ENCODE measurements at regions not wholly inside any gene's neighbourhood (a gene's known extent, or its start where the extent isn't known, plus 50 kb on each side); places are given as distances from the start of the nearest gene placed in this dataset.

GRCh38 chr2:219769090-219769910 is 141.9 kb downstream of the SLC4A3 start:
- no peak for DNase-seq (ENCODE audit: low read depth, low spot score)

- no peak for DNase-seq (ENCODE audit: low read depth, low spot score)
These were observed 144.7 kb downstream of the SLC4A3 start for GRCh38 chr2:219772103-219772635.

GRCh38 chr2:219772697-219773096 is 145.3 kb downstream of the SLC4A3 start:
- DNase-seq (ENCODE audit: low read depth, low spot score), result no peak

GRCh38 chr2:219775506-219775905 is 148.1 kb downstream of the SLC4A3 start:
- DNase-seq (ENCODE audit: low read depth, low spot score), result no peak

- DNase-seq (ENCODE audit: low read depth, low spot score), result no peak
These were observed 150.0 kb downstream of the SLC4A3 start for GRCh38 chr2:219777388-219777787.

- DNase-seq (ENCODE audit: low read depth, low spot score), result no peak
These were observed 150.8 kb downstream of the SLC4A3 start for GRCh38 chr2:219778189-219778588.

GRCh38 chr2:219782737-219783348 is 155.4 kb downstream of the SLC4A3 start:
- DNase-seq (ENCODE audit: low read depth, low spot score), result no peak

- no peak for DNase-seq (ENCODE audit: low read depth, low spot score)
These were observed 156.0 kb downstream of the SLC4A3 start for GRCh38 chr2:219783359-219783975.

- no peak for DNase-seq (ENCODE audit: low read depth, low spot score)
These were observed 156.7 kb downstream of the SLC4A3 start for GRCh38 chr2:219784178-219784577.

GRCh38 chr2:219789476-219789875 is 162.0 kb downstream of the SLC4A3 start:
- no peak for DNase-seq (ENCODE audit: low read depth, low spot score)

- DNase-seq (ENCODE audit: low read depth, low spot score), result no peak
These were observed 165.0 kb downstream of the SLC4A3 start for GRCh38 chr2:219792446-219792845.

- no peak for DNase-seq (ENCODE audit: low read depth, low spot score)
These were observed 171.0 kb downstream of the SLC4A3 start for GRCh38 chr2:219798430-219798829.

- no peak for DNase-seq (ENCODE audit: low read depth, low spot score)
These were observed 175.9 kb downstream of the SLC4A3 start for GRCh38 chr2:219803294-219803693.

GRCh38 chr2:219810895-219811294 is 183.5 kb downstream of the SLC4A3 start:
- no peak for DNase-seq (ENCODE audit: low read depth, low spot score)

GRCh38 chr2:219812672-219813071 is 185.2 kb downstream of the SLC4A3 start:
- DNase-seq (ENCODE audit: low read depth, low spot score), result no peak

GRCh38 chr2:219820767-219821166 is 193.3 kb downstream of the SLC4A3 start:
- no peak for DNase-seq (ENCODE audit: low read depth, low spot score)

GRCh38 chr2:219823574-219823973 is 196.1 kb downstream of the SLC4A3 start:
- no peak for DNase-seq (ENCODE audit: low read depth, low spot score)

- DNase-seq (ENCODE audit: low read depth, low spot score), result no peak
These were observed 197.6 kb downstream of the SLC4A3 start for GRCh38 chr2:219824996-219825395.

- DNase-seq (ENCODE audit: low read depth, low spot score), result no peak
These were observed 200.7 kb downstream of the SLC4A3 start for GRCh38 chr2:219828127-219828526.

- DNase-seq (ENCODE audit: low read depth, low spot score), result no peak
These were observed 202.4 kb downstream of the SLC4A3 start for GRCh38 chr2:219829667-219830352.

- DNase-seq (ENCODE audit: low read depth, low spot score), result no peak
These were observed 202.9 kb downstream of the SLC4A3 start for GRCh38 chr2:219830353-219830738.

- DNase-seq (ENCODE audit: low read depth, low spot score), result no peak
These were observed 204.5 kb downstream of the SLC4A3 start for GRCh38 chr2:219831957-219832356.
